ENCODE measurements at regions not wholly inside any gene's neighbourhood (a gene's known extent, or its start where the extent isn't known, plus 50 kb on each side); places are given as distances from the start of the nearest gene placed in this dataset.
A peak's percentile ranks its signal among the peaks of the same experiment; 100 is the strongest.

DNA sequence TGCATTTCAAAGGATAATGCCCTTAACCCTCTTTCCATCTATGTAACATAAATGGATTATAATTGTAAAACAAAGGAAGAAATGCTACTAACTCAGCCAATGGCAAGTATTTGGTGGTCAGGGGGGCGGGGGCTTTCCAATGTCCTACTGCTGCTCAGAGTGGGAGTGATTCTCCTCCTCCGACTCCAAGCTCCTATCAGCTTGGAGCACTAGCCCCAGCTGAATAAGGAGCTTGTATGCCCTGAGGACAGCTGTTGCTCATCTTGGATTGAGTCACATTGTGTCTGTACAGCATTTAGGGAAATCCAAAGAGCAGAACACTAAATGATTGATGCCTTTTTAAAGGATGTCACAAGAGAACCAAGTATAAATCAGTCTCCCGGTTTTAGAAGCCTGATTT lies 105.6 kb upstream of the ZNF521 start:
- DNase-seq: peak; percentile 68
- ATAC-seq (ENCODE audit: low read depth): peak; percentile 55
- POLR2A ChIA-PET (ENCODE audit: unreplicated experiment): no interaction called here

More for the DNA sequence above, 105.6 kb upstream of the ZNF521 start:
- intact Hi-C loops (cut with micrococcal nuclease): no loop called here
- Histone ChIP-seq H2AK9ac (replicated peaks; ENCODE audit: low read depth, low read length, poor library complexity) (no peak overlapping the region), H3K9ac (ENCODE audit: low read depth, low read length) (no peak overlapping the region), H3K36me3 (ENCODE audit: control insufficient read depth, insufficient read depth, low read length) (no peaks in the 10 kb centered on the region), H2AFZ (replicated peaks; ENCODE audit: low read length, poor library complexity) (no peak overlapping the region), H3K79me1 (ENCODE audit: low read depth in 1 of 2, low read length in 2 of 2) (no peaks in the 10 kb centered on the region), H3K4ac (ENCODE audit: low read depth, low read length) (no peak overlapping the region), H3K56ac (ENCODE audit: extremely low read depth, insufficient read depth, low read length) (no peak overlapping the region), H3K4me1 (ENCODE audit: control insufficient read depth, insufficient read depth, low read length) (peaks cover 11% of the 10 kb centered on the region), H2BK20ac (ENCODE audit: low read depth, low read length) (peak overlapping the region; percentile 46; the same call in 1 of the 2 replicates), H3K4me2 (ENCODE audit: low read depth, low read length) (no peak overlapping the region), H3K9me3 (ENCODE audit: control insufficient read depth, insufficient read depth, low read length) (no peaks in the 10 kb centered on the region), H3K27ac (ENCODE audit: insufficient read depth, low read length) (no peak overlapping the region), H3K23ac (ENCODE audit: low read depth, low read length) (no peak overlapping the region), H4K20me1 (ENCODE audit: insufficient read depth, low read length) (no peaks in the 10 kb centered on the region), H4K91ac (ENCODE audit: insufficient read depth, low read depth, low read length) (no peak overlapping the region), H2BK15ac (ENCODE audit: low read depth, low read length) (no peak overlapping the region), H2BK5ac (ENCODE audit: low read depth, low read length, poor library complexity, severe bottlenecking) (no peak overlapping the region), H2BK120ac (ENCODE audit: low read depth, low read length) (no peak overlapping the region), H3K14ac (replicated peaks; ENCODE audit: low read depth, low read length) (no peak overlapping the region), H4K8ac (ENCODE audit: low read depth in 2 of 2, low read length in 2 of 2) (no peak overlapping the region), H4K5ac (ENCODE audit: low read depth, low read length) (no peak overlapping the region), H2AK5ac (ENCODE audit: low read depth, low read length) (no peak overlapping the region), H3K9me1 (ENCODE audit: insufficient read depth, low read length) (no peaks in the 10 kb centered on the region), H3K27me3 (ENCODE audit: control insufficient read depth, insufficient read depth, low read length) (no peaks in the 10 kb centered on the region), H3K18ac (ENCODE audit: low read depth, low read length) (no peak overlapping the region), H3K4me3 (ENCODE audit: insufficient read depth, low read depth, low read length) (no peak overlapping the region)
- TF ChIP-seq RCOR1 (IDR thresholded peaks at IDR 0.05; ENCODE audit: insufficient replicate concordance, low read length): no peak
- WGBS, 2 experiments (ENCODE audit: extremely low coverage in 2 of 2, insufficient read length in 1 of 2): no CpG with 5 or more reads among the region's 3 CpGs
- no TSS peak for BruUV-seq (replicated peaks)
- CTCF ChIA-PET: no interaction called here
- dilution Hi-C loops (cut with HindIII; ENCODE audit: low sequenced_read_pairs, unreplicated experiment): no loop called here
- in situ Hi-C loops (cut with MboI; ENCODE audit: low sequenced_read_pairs): no loop called here

Data from IMR-90 (cell line).